HCT116 (cell line): ENCODE measurements at regions not wholly inside any gene's neighbourhood (a gene's known extent, or its start where the extent isn't known, plus 50 kb on each side); places are given as distances from the start of the nearest gene placed in this dataset.

Experiments
- ATAC-seq: fragments of 200-7000 bp; cut with Tn5 transposase; 2 replicates; pipeline ENCODE4 v1.9.1; 2020; ENCODE audit warnings: mild to moderate bottlenecking, moderate library complexity
- BruUV-seq: library from RNA; stranded (reverse); fragments of 400-500 nt; replicated peaks from 2 replicates; lab custom pipeline; 2021; lab: Mats Ljungman, UMichigan
- CTCF ChIA-PET: fragments of 300-600 bp; sonication (Branson Sonifier 250); formaldehyde crosslinking; loops from one replicate; lab custom pipeline; 2021; ENCODE audit warnings: antibody characterized with exemption; lab: Charles Lee
- POLR2A ChIA-PET: fragments of 300-600, 350-600 bp; sonication (Branson Sonifier 250); formaldehyde crosslinking; loops from one replicate; lab custom pipeline; 2021; ENCODE audit warnings: antibody characterized with exemption; lab: Charles Lee
- RAD21 ChIA-PET, 2 experiments: fragments of 300-600 bp; sonication (Branson Sonifier 250); formaldehyde crosslinking; loops; one replicate each; lab custom pipeline; 2023; ENCODE audit warnings: low total read pairs in 2 of 2; ENCODE audit not compliant: uncharacterized antibody in 2 of 2, unreplicated experiment in 2 of 2, low non-redundant PET in 1 of 2; lab: Charles Lee
- DNase-seq: peaks from one replicate; pipeline ENCODE4 v3.0.0-alpha.2; 2010; ENCODE audit warnings: low read depth, low spot score
- H2AFZ ChIP-seq: fragments of 200-600 bp; shearing (Covaris generic), sonication (generic); 2 replicates; pipeline ENCODE4 v1.6.1; 2017; ENCODE audit warnings: low read depth, mixed run types, mixed read lengths, antibody characterized with exemption, low read length; ENCODE audit not compliant: poor library complexity, severe bottlenecking
- H3K27ac ChIP-seq: 2 replicates; pipeline ENCODE4 v1.5.1; 2012; ENCODE audit warnings: low read depth, low read length
- H3K27me3 ChIP-seq: fragments of 200-600 bp; sonication (generic); 2 replicates; pipeline ENCODE4 v1.6.1; 2016; ENCODE audit warnings: mixed run types, low read length, mixed read lengths; ENCODE audit not compliant: insufficient read depth
- H3K36me3 ChIP-seq, 2 experiments: fragments of 200-500 bp in 1 of 2; fragments of 200-600 bp in 1 of 2; sonication (Bioruptor generic) in 1 of 2; sonication (generic) in 1 of 2; 2 replicates each; pipeline versions ENCODE4 v1.5.1 to v1.6.1; 2014 to 2016; ENCODE audit warnings: low read length in 2 of 2, inconsistent platforms in 1 of 2, mixed read lengths in 1 of 2, mixed run types in 1 of 2; ENCODE audit not compliant: insufficient read depth in 2 of 2, control insufficient read depth in 1 of 2
- H3K4me1 ChIP-seq, 2 experiments: fragments of 200-600 bp in 1 of 2; sonication (generic) in 1 of 2; 2 replicates each; pipeline versions ENCODE4 v1.5.1 to v1.6.1; 2012 to 2017; ENCODE audit warnings: low read length in 2 of 2, inconsistent platforms in 1 of 2, mild to moderate bottlenecking in 1 of 2, mixed read lengths in 1 of 2, mixed run types in 1 of 2, moderate library complexity in 1 of 2; ENCODE audit not compliant: insufficient read depth in 2 of 2, control insufficient read depth in 1 of 2
- H3K4me2 ChIP-seq: fragments of 200-600 bp; sonication (generic); 2 replicates; pipeline ENCODE4 v1.6.1; 2017; ENCODE audit warnings: mixed run types, low read length, mixed read lengths
- H3K4me3 ChIP-seq, 2 experiments: fragments of 200-600 bp in 1 of 2; sonication (generic) in 1 of 2; replicated peaks in 1 of 2; 2 replicates each; pipeline ENCODE4 v1.5.1; 2011 to 2016; ENCODE audit warnings: low read length in 2 of 2, control low read depth in 1 of 2, low read depth in 1 of 2, mild to moderate bottlenecking in 1 of 2, mixed read lengths in 1 of 2, mixed run types in 1 of 2
- H3K79me2 ChIP-seq: fragments of 200-600 bp; sonication (generic); 2 replicates; pipeline ENCODE4 v1.6.1; 2017; ENCODE audit warnings: mild to moderate bottlenecking, mixed run types, low read length, moderate library complexity, mixed read lengths; ENCODE audit not compliant: insufficient read depth
- H3K9ac ChIP-seq: fragments of 200-600 bp; sonication (generic); 2 replicates; pipeline ENCODE4 v1.6.1; 2016; ENCODE audit warnings: low read length, mixed read lengths
- H3K9me2 ChIP-seq: fragments of 200-600 bp; sonication (generic), shearing (Covaris generic); 2 replicates; pipeline ENCODE4 v1.6.1; 2017; ENCODE audit warnings: mixed run types, mild to moderate bottlenecking, moderate library complexity; ENCODE audit not compliant: insufficient read depth
- H3K9me3 ChIP-seq, 2 experiments: fragments of 200-500 bp in 1 of 2; fragments of 200-600 bp in 1 of 2; sonication (Bioruptor generic) in 1 of 2; sonication (generic) in 1 of 2; 2 replicates each; pipeline ENCODE4 v1.6.1; 2014 to 2017; ENCODE audit warnings: low read length in 2 of 2, mixed read lengths in 2 of 2, inconsistent platforms in 1 of 2, low read depth in 1 of 2, mild to moderate bottlenecking in 1 of 2, mixed run types in 1 of 2, moderate library complexity in 1 of 2; ENCODE audit not compliant: control insufficient read depth in 1 of 2, insufficient read depth in 1 of 2
- H4K20me1 ChIP-seq: fragments of 200-600 bp; sonication (generic), shearing (Covaris generic); 2 replicates; pipeline ENCODE4 v1.6.1; 2017; ENCODE audit warnings: mixed run types, mild to moderate bottlenecking, moderate library complexity; ENCODE audit not compliant: insufficient read depth
- CBX3 ChIP-seq: IDR thresholded peaks from 2 replicates; pipeline ENCODE4 v1.6.1; 2012; ENCODE audit warnings: low read depth
- EGR1 ChIP-seq: IDR thresholded peaks from 2 replicates; pipeline ENCODE4 v1.6.1; 2012; ENCODE audit warnings: low read depth
- FOSL1 ChIP-seq: IDR thresholded peaks from 2 replicates; pipeline ENCODE4 v1.6.1; 2012; ENCODE audit warnings: low read depth
- JUND ChIP-seq: IDR thresholded peaks from 2 replicates; pipeline ENCODE4 v1.6.1; 2012
- MAX ChIP-seq: IDR thresholded peaks from 2 replicates; pipeline ENCODE4 v1.6.1; 2012
- POLR2AphosphoS5 ChIP-seq: IDR thresholded peaks from 2 replicates; pipeline ENCODE4 v1.6.1; 2011; ENCODE audit warnings: mild to moderate bottlenecking, low read depth, low read length, moderate library complexity
- RAD21 ChIP-seq: IDR thresholded peaks from 2 replicates; pipeline ENCODE4 v1.6.1; 2012; ENCODE audit warnings: low read depth, mild to moderate bottlenecking
- SP1 ChIP-seq: IDR thresholded peaks from 2 replicates; pipeline ENCODE4 v1.6.1; 2012; ENCODE audit warnings: low read depth
- TCF7L2 ChIP-seq: IDR thresholded peaks from 2 replicates; pipeline ENCODE4 v1.7.0; 2011; ENCODE audit warnings: borderline replicate concordance, inconsistent platforms; ENCODE audit not compliant: insufficient read depth, insufficient read length; ENCODE audit errors: extremely low read depth
- YY1 ChIP-seq: IDR thresholded peaks from 2 replicates; pipeline ENCODE4 v1.6.1; 2011; ENCODE audit warnings: low read length, low read depth, moderate library complexity, mild to moderate bottlenecking; ENCODE audit not compliant: insufficient replicate concordance; ENCODE audit errors: extremely low read depth
- ZBTB33 ChIP-seq: IDR thresholded peaks from 2 replicates; pipeline ENCODE4 v1.6.1; 2011; ENCODE audit warnings: mild to moderate bottlenecking, low read length, moderate library complexity; ENCODE audit not compliant: insufficient replicate concordance; ENCODE audit errors: extremely low read depth
- ZFX ChIP-seq: fragments of 450-650 bp; IDR thresholded peaks from 2 replicates; pipeline ENCODE4 v1.6.1; 2017
- intact Hi-C: fragments of 100-400 bp; cut with micrococcal nuclease; formaldehyde crosslinking; loops from 2 replicates; pipeline ENCODE4 v1.10.0; 2022
- TF ChIP-seq, protein P1 (sequence below): IDR thresholded peaks from 2 replicates; pipeline ENCODE4 v1.6.1; 2012

- no peak overlapping the region for H3K9ac ChIP-seq
- H3K4me3 ChIP-seq: peak overlapping the region in 1 of 2 experiments; percentile 3; a peak in 1 of 4 replicates
- ChIA-PET CTCF (interaction anchor here (1.2 to 1.6 kb wide), 2 partner anchors 167 to 186 kb away, joined by 3 to 8 read pairs; no protein-coding TSS in a partner anchor), POLR2A (interaction anchor here (0.9 to 1.6 kb wide), 2 partner anchors 13 to 95 kb away, joined by 3 to 4 read pairs; no protein-coding TSS in a partner anchor)
- no peaks in the 10 kb centered on the region for H3K9me3 ChIP-seq
- intact Hi-C loops: no loop called here
- H4K20me1 ChIP-seq: no peaks in the 10 kb centered on the region
- H3K27me3 ChIP-seq: no peaks in the 10 kb centered on the region
- H3K4me2 ChIP-seq: peak overlapping the region; percentile 52
- peak overlapping the region; percentile 39 for H2AFZ ChIP-seq
- H3K27ac ChIP-seq: no peak overlapping the region
- no peaks in the 10 kb centered on the region for H3K36me3 ChIP-seq
- H3K4me1 ChIP-seq: peaks cover 25 to 30% of the 10 kb centered on the region in 2 experiments
- DNase-seq: no peak
- BruUV-seq: no TSS peak
- no peaks in the 10 kb centered on the region for H3K9me2 ChIP-seq
- TF ChIP-seq, protein P1, sequence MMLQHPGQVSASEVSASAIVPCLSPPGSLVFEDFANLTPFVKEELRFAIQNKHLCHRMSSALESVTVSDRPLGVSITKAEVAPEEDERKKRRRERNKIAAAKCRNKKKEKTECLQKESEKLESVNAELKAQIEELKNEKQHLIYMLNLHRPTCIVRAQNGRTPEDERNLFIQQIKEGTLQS: no peak
- TF ChIP-seq CBX3 (no peak), YY1 (no peak), JUND (no peak), SP1 (no peak), ZFX (no peak), RAD21 (no peak), POLR2AphosphoS5 (no peak), TCF7L2 (no peak), MAX (no peak), EGR1 (no peak), ZBTB33 (no peak), FOSL1 (no peak)
- TF ChIP-seq, all 23 proteins: peak for 0
- no peaks in the 10 kb centered on the region for H3K79me2 ChIP-seq
- RAD21 ChIA-PET: interaction anchor here (1.0 to 1.4 kb wide), 3 partner anchors 12 to 96 kb away, joined by 3 to 5 read pairs (median 3); no protein-coding TSS in a partner anchor
- ATAC-seq: no peak
Observed at GRCh38 chr15:85318732-85319076, 61.7 kb upstream of the AKAP13 start.
